ENCODE measurements at regions not wholly inside any gene's neighbourhood (a gene's known extent, or its start where the extent isn't known, plus 50 kb on each side); places are given as distances from the start of the nearest gene placed in this dataset.

DNA sequence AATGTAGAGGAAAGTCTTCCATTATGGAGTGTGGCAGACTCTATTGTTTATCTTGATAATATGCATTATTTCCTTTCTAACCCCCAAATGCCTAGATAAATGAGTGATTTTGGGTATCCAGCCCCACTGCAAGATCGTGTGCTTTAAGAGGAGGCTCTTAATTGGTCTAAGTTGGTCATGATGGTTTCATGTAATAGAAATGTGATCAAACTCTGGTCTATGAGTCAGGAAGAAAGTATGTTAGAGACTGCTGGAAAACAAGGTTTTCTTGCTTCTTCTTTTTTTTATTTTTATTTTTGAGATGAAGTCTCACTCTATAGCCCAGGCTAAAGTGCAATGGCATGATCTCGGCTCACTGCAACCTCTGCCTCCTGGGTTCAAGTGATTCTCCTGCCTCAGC lies 344.5 kb upstream of the TNP1 start:
- TF ChIP-seq, protein P1, sequence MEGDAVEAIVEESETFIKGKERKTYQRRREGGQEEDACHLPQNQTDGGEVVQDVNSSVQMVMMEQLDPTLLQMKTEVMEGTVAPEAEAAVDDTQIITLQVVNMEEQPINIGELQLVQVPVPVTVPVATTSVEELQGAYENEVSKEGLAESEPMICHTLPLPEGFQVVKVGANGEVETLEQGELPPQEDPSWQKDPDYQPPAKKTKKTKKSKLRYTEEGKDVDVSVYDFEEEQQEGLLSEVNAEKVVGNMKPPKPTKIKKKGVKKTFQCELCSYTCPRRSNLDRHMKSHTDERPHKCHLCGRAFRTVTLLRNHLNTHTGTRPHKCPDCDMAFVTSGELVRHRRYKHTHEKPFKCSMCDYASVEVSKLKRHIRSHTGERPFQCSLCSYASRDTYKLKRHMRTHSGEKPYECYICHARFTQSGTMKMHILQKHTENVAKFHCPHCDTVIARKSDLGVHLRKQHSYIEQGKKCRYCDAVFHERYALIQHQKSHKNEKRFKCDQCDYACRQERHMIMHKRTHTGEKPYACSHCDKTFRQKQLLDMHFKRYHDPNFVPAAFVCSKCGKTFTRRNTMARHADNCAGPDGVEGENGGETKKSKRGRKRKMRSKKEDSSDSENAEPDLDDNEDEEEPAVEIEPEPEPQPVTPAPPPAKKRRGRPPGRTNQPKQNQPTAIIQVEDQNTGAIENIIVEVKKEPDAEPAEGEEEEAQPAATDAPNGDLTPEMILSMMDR (IDR thresholded peaks at IDR 0.05): no peak
- no peak for TF ChIP-seq EP300 (IDR thresholded peaks at IDR 0.05; ENCODE audit: borderline replicate concordance in 1 of 2, low read depth in 1 of 2, low read length in 1 of 2)
- TF ChIP-seq, protein P2, sequence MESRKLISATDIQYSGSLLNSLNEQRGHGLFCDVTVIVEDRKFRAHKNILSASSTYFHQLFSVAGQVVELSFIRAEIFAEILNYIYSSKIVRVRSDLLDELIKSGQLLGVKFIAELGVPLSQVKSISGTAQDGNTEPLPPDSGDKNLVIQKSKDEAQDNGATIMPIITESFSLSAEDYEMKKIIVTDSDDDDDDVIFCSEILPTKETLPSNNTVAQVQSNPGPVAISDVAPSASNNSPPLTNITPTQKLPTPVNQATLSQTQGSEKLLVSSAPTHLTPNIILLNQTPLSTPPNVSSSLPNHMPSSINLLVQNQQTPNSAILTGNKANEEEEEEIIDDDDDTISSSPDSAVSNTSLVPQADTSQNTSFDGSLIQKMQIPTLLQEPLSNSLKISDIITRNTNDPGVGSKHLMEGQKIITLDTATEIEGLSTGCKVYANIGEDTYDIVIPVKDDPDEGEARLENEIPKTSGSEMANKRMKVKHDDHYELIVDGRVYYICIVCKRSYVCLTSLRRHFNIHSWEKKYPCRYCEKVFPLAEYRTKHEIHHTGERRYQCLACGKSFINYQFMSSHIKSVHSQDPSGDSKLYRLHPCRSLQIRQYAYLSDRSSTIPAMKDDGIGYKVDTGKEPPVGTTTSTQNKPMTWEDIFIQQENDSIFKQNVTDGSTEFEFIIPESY (IDR thresholded peaks at IDR 0.05; ENCODE audit: borderline replicate concordance, low read depth): no peak
- no peak for TF ChIP-seq GATA2 (CRISPR knock-in tag; IDR thresholded peaks at IDR 0.05)
